ENCODE measurements at regions not wholly inside any gene's neighbourhood (a gene's known extent, or its start where the extent isn't known, plus 50 kb on each side); places are given as distances from the start of the nearest gene placed in this dataset.

- TF ChIP-seq CTCF (IDR thresholded peaks at IDR 0.05; ENCODE audit: insufficient read depth, low read length, poor library complexity, severe bottlenecking) (no peak), EZH2phosphoT487 (conservative IDR thresholded peaks at IDR 0.05; ENCODE audit: low read length) (no peak)
These were observed 403.2 kb downstream of the ZIC1 start for GRCh38 chr3:147812186-147812911.
